ENCODE measurements at regions not wholly inside any gene's neighbourhood (a gene's known extent, or its start where the extent isn't known, plus 50 kb on each side); places are given as distances from the start of the nearest gene placed in this dataset.

GRCh38 chr14:65821224-65821753, 408.8 kb downstream of the FUT8 start:
- H3K4me3 ChIP-seq (ENCODE audit: control insufficient read depth, low read depth, low read length) = no peak overlapping the region
- TF ChIP-seq CTCF (IDR thresholded peaks at IDR 0.05; ENCODE audit: control insufficient read depth, insufficient read depth, low read depth, low read length, missing control alignments) = no peak
- no peak for DNase-seq (ENCODE audit: low read depth)

- peak; percentile 92 for TF ChIP-seq CTCF (IDR thresholded peaks at IDR 0.05; ENCODE audit: control insufficient read depth, insufficient read depth, low read depth, low read length, missing control alignments)
- DNase-seq (ENCODE audit: low read depth) = peak; percentile 28
- no peak overlapping the region for H3K4me3 ChIP-seq (ENCODE audit: control insufficient read depth, low read depth, low read length)
Observed at GRCh38 chr14:65824285-65824977, 411.9 kb downstream of the FUT8 start.

GRCh38 chr14:65824978-65825299, 412.4 kb downstream of the FUT8 start:
- DNase-seq (ENCODE audit: low read depth) = no peak
- no peak overlapping the region for H3K4me3 ChIP-seq (ENCODE audit: control insufficient read depth, low read depth, low read length)
- no peak for TF ChIP-seq CTCF (IDR thresholded peaks at IDR 0.05; ENCODE audit: control insufficient read depth, insufficient read depth, low read depth, low read length, missing control alignments)

- no peak for TF ChIP-seq CTCF (IDR thresholded peaks at IDR 0.05; ENCODE audit: control insufficient read depth, insufficient read depth, low read depth, low read length, missing control alignments)
- no peak for DNase-seq (ENCODE audit: low read depth)
- H3K4me3 ChIP-seq (ENCODE audit: control insufficient read depth, low read depth, low read length) = no peak overlapping the region
Observed at GRCh38 chr14:65826946-65827345, 414.4 kb downstream of the FUT8 start.

GRCh38 chr14:65827520-65827919, 415.0 kb downstream of the FUT8 start:
- no peak for DNase-seq (ENCODE audit: low read depth)
- no peak overlapping the region for H3K4me3 ChIP-seq (ENCODE audit: control insufficient read depth, low read depth, low read length)
- TF ChIP-seq CTCF (IDR thresholded peaks at IDR 0.05; ENCODE audit: control insufficient read depth, insufficient read depth, low read depth, low read length, missing control alignments) = no peak

- no peak for TF ChIP-seq CTCF (IDR thresholded peaks at IDR 0.05; ENCODE audit: control insufficient read depth, insufficient read depth, low read depth, low read length, missing control alignments)
- H3K4me3 ChIP-seq (ENCODE audit: control insufficient read depth, low read depth, low read length) = no peak overlapping the region
- DNase-seq (ENCODE audit: low read depth) = no peak
Observed at GRCh38 chr14:65828396-65828795, 415.9 kb downstream of the FUT8 start.

Measured in AG09309 (cell line).